ENCODE measurements at regions not wholly inside any gene's neighbourhood (a gene's known extent, or its start where the extent isn't known, plus 50 kb on each side); places are given as distances from the start of the nearest gene placed in this dataset.

DNA sequence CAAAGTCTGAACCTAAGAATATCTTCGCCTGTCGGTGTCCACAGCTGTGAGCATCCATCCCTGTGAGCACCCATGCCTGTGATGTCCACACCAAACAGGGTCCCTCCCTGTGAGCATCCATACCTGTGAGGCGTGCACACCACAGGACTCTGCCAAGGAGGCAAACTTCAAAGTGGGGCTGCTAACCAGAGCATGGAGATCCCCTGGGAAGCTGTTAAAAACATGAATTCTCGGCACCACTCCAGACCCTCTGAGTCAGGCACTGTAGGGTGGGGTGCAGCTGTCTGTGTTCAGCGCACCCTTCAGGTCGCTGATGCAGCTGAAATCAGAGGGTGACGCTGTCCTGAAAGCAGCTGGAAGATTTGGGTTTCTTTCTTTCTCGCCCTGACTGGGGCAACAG is 85.4 kb upstream of the NXT1 start:
- Mint-ChIP-seq H3K27ac (no peak overlapping the region), H3K4me1 (ENCODE audit: low read depth) (no peaks in the 10 kb centered on the region), H3K27me3 (ENCODE audit: insufficient read depth) (peaks cover 4% of the 10 kb centered on the region), H3K36me3 (ENCODE audit: low read depth) (peaks cover 4% of the 10 kb centered on the region; the same call in 1 of the 2 replicates), H3K4me3 (no peak overlapping the region), H3K9me3 (peaks cover 10% of the 10 kb centered on the region)
- TF ChIP-seq, protein P1, sequence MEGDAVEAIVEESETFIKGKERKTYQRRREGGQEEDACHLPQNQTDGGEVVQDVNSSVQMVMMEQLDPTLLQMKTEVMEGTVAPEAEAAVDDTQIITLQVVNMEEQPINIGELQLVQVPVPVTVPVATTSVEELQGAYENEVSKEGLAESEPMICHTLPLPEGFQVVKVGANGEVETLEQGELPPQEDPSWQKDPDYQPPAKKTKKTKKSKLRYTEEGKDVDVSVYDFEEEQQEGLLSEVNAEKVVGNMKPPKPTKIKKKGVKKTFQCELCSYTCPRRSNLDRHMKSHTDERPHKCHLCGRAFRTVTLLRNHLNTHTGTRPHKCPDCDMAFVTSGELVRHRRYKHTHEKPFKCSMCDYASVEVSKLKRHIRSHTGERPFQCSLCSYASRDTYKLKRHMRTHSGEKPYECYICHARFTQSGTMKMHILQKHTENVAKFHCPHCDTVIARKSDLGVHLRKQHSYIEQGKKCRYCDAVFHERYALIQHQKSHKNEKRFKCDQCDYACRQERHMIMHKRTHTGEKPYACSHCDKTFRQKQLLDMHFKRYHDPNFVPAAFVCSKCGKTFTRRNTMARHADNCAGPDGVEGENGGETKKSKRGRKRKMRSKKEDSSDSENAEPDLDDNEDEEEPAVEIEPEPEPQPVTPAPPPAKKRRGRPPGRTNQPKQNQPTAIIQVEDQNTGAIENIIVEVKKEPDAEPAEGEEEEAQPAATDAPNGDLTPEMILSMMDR (IDR thresholded peaks at IDR 0.05) = no peak
- no peak for DNase-seq

DNA sequence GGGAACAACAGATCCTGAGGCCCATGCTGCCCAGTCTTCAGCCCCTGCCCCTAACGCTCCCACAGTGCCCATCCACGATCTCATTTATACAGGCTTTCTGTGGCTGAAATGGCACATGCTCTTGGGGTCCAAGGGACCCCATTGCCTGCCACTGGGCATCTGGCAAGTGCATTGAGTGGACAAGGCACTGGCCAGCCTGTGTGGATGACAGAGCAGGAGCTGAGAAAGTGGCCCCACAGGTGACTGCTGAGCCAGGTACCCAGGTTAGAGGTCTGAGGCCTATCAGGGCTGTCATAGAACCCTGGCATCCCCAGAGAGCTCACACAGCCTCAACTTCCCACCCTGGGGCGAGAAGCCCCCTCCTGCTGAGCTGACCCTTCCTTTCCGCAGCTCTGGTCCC is 86.0 kb upstream of the NXT1 start:
- 0 out of 2 replicates have a peak, but pooled peaks cover 2% of the 10 kb centered on the region for H3K4me1 Mint-ChIP-seq (ENCODE audit: low read depth)
- H3K4me3 Mint-ChIP-seq = no peak overlapping the region
- H3K36me3 Mint-ChIP-seq (ENCODE audit: low read depth) = peaks cover 4% of the 10 kb centered on the region; the same call in 1 of the 2 replicates
- TF ChIP-seq, protein P1 (IDR thresholded peaks at IDR 0.05) = no peak
- no peak overlapping the region for H3K27ac Mint-ChIP-seq
- peaks cover 4% of the 10 kb centered on the region for H3K27me3 Mint-ChIP-seq (ENCODE audit: insufficient read depth)
- no peak for DNase-seq
- peaks cover 10% of the 10 kb centered on the region for H3K9me3 Mint-ChIP-seq

DNA sequence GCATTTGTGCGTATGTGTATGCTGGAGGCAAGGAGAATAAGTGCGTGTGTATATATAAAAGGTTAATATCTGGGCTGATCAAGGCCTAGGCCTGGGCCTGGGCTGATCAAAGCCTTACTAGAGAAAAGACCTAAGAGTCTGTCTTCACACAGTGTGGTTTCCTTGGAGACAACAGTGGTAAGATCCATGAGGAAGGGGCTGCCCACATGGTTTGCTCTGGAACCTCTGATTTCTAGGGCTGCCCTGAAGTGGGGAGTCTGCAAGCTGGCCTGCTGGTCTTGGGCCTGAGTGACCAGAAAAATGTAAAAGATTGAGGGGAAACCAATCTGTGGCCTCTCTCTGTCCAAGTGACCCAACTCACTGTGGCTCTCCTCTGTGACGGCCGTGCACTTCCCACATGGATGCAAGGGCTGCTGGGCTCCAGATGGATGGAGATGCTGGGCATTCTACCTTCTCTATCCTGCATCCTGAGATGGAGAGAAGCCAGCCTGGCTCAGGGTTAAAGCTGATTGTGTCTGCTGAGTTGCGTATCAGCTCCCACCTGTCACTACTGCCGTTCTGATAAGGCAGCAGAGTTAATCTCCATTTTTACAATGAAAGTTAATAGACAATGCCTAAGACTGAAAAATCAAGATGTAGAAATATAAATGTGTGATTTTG is 90.3 kb upstream of the NXT1 start:
- H3K4me1 Mint-ChIP-seq (ENCODE audit: low read depth) = peaks cover 44% of the 10 kb centered on the region
- no peak for DNase-seq
- H3K9me3 Mint-ChIP-seq = no peaks in the 10 kb centered on the region; the same call in 1 of the 2 replicates
- no peak overlapping the region for H3K27ac Mint-ChIP-seq
- H3K27me3 Mint-ChIP-seq (ENCODE audit: insufficient read depth) = peaks cover 3% of the 10 kb centered on the region
- TF ChIP-seq, protein P1 (IDR thresholded peaks at IDR 0.05) = no peak
- no peak overlapping the region for H3K4me3 Mint-ChIP-seq
- H3K36me3 Mint-ChIP-seq (ENCODE audit: low read depth) = no peaks in the 10 kb centered on the region

DNA sequence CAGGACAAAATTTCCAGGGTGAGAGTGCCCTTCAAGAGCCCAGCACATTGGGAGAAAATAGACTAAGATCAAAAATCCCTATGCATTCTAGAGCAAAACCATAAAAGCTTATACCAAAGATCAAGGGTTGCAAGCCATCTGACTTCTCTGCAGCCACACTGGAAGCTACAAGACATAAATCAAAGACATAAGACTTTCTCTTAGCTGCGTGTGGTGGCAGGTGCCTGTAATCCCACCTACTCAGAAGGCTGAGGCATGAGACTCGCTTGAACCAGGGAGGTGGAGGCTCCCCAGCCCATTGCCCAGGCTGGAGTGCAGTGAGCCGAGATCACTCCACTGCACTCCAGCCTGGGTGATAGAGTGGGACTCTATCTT is 91.9 kb upstream of the NXT1 start:
- Mint-ChIP-seq H3K27me3 (ENCODE audit: insufficient read depth) (peaks cover 10% of the 10 kb centered on the region), H3K9me3 (no peaks in the 10 kb centered on the region; the same call in 1 of the 2 replicates), H3K36me3 (ENCODE audit: low read depth) (no peaks in the 10 kb centered on the region), H3K27ac (peak overlapping the region; percentile 74), H3K4me3 (no peak overlapping the region), H3K4me1 (ENCODE audit: low read depth) (peaks cover 47% of the 10 kb centered on the region)
- DNase-seq = no peak
- TF ChIP-seq, protein P1 (IDR thresholded peaks at IDR 0.05) = no peak

DNA sequence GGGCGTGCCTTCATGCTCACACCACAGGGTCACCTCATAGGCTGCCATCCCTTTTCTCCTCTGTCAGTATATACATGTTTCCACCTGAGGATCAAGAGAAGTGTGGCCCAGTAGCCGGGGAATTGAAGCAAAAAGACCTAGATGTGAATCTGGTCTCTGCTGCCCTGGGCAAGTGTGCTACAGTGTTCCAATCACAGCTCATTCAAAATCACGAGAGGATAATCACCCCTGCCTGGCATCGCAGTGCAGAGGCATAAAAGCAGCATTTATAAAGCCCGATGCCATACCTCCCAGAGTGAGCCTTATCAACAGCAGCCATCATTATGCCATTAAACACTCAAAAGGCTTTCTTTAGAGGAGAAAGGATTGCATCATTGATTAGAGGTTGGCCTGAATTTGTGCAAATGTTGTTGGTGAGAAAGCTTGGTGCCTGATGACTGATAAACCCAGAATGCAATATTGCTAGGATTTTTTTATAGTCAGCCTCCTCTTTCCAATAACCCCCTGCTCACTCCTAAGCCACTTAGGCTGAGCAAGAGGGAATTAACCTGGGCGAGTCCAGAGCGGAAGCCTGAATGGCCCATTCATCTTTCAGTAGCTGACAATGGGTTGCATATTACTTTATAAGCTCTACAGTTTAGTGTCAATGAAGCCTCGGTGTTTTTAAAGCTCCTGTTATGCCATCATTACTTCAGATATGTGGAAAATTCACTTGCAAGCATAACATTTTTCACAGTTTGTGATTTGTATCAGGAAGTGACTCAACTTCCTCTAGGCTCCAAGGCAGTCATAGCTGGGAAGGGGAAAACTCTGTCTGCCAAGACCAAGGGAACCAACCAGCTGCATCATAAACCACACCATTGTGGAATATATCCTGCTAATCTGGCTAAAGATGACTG is 92.5 kb upstream of the NXT1 start:
- DNase-seq = peak; percentile 74
- peak overlapping the region; percentile 34 for H3K4me3 Mint-ChIP-seq

More for the DNA sequence above, 92.5 kb upstream of the NXT1 start:
- Mint-ChIP-seq H3K27ac (peak overlapping the region; percentile 74), H3K9me3 (no peaks in the 10 kb centered on the region), H3K4me1 (ENCODE audit: low read depth) (peaks cover 47% of the 10 kb centered on the region), H3K27me3 (ENCODE audit: insufficient read depth) (peaks cover 13% of the 10 kb centered on the region), H3K36me3 (ENCODE audit: low read depth) (no peaks in the 10 kb centered on the region)
- TF ChIP-seq, protein P1 (IDR thresholded peaks at IDR 0.05) = no peak
